Cardiac fibroblast (primary cell): ENCODE measurements at regions not wholly inside any gene's neighbourhood (a gene's known extent, or its start where the extent isn't known, plus 50 kb on each side); places are given as distances from the start of the nearest gene placed in this dataset.
A peak's percentile ranks its signal among the peaks of the same experiment; 100 is the strongest.

ENCODE experiments used
- DNase-seq, 2 donors: peaks; one replicate each; pipeline versions ENCODE4 v3.0.0 to v3.0.0-alpha.2; 2010; ENCODE audit warnings: low read depth in 2 of 2
- H3K4me3 ChIP-seq, 2 donors: replicated peaks in 1 of 2; 1 replicate in 1 of 2; 2 replicates in 1 of 2; pipeline ENCODE4 v1.5.1; 2011; ENCODE audit warnings: low read depth in 2 of 2, low read length in 2 of 2, mild to moderate bottlenecking in 2 of 2, moderate library complexity in 1 of 2
- TF ChIP-seq, protein P1 (sequence below): IDR thresholded peaks from one replicate; pipeline ENCODE4 v1.5.1; 2011; ENCODE audit warnings: low read depth, mild to moderate bottlenecking, low read length, inconsistent platforms

GRCh38 chr21:29228306-29228705, 70.4 kb upstream of the BACH1 start:
- no peak overlapping the region for H3K4me3 ChIP-seq
- TF ChIP-seq, protein P1, sequence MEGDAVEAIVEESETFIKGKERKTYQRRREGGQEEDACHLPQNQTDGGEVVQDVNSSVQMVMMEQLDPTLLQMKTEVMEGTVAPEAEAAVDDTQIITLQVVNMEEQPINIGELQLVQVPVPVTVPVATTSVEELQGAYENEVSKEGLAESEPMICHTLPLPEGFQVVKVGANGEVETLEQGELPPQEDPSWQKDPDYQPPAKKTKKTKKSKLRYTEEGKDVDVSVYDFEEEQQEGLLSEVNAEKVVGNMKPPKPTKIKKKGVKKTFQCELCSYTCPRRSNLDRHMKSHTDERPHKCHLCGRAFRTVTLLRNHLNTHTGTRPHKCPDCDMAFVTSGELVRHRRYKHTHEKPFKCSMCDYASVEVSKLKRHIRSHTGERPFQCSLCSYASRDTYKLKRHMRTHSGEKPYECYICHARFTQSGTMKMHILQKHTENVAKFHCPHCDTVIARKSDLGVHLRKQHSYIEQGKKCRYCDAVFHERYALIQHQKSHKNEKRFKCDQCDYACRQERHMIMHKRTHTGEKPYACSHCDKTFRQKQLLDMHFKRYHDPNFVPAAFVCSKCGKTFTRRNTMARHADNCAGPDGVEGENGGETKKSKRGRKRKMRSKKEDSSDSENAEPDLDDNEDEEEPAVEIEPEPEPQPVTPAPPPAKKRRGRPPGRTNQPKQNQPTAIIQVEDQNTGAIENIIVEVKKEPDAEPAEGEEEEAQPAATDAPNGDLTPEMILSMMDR = no peak
- DNase-seq = peak in 1 of 2 donors; percentile 17

- peak in 1 of 2 donors; percentile 29 for DNase-seq
- no peak overlapping the region for H3K4me3 ChIP-seq
- TF ChIP-seq, protein P1 = no peak
Observed at GRCh38 chr21:29230551-29231261, 68.0 kb upstream of the BACH1 start.

GRCh38 chr21:29231756-29232529, 66.8 kb upstream of the BACH1 start:
- TF ChIP-seq, protein P1 = no peak
- no peak for DNase-seq
- H3K4me3 ChIP-seq = no peak overlapping the region

DNA sequence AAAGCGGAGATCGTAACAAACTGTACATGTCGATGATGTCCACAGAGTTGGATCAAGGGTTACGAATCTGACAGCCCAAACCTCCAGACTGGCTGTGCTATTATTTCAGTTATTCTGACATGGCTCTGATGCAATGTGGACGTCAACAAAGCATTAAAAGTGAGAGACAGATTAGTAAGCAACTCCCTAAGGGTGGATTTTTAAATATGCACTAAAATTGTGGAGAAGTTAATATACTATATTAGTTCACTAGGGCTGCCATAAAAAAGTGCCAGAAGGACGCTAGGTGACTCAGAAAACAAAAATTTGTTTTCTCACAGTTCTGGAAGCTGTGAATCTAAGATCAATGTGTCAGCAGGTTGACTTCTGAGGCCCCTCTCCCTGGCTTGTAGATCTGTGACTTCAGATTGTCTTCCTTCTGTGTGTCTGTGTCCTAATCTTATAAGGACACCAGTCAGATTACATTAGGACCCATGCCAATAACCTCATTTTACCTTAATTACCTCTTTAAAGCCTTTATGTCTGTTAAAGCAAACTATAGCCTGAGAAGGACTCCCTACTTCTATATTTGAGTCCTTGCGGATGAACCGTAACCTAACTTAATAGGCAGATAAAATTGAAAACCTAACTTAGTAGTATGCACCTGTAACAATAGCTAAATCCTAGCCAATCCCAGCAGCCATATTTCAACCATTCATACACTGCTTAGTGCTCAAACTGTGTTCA, 66.0 kb upstream of the BACH1 start:
- DNase-seq = peak; percentile 56 to 70
- no peak overlapping the region for H3K4me3 ChIP-seq
- TF ChIP-seq, protein P1 = no peak

GRCh38 chr21:29233256-29233546, 65.5 kb upstream of the BACH1 start:
- TF ChIP-seq, protein P1 = no peak
- DNase-seq = no peak
- no peak overlapping the region for H3K4me3 ChIP-seq

DNA sequence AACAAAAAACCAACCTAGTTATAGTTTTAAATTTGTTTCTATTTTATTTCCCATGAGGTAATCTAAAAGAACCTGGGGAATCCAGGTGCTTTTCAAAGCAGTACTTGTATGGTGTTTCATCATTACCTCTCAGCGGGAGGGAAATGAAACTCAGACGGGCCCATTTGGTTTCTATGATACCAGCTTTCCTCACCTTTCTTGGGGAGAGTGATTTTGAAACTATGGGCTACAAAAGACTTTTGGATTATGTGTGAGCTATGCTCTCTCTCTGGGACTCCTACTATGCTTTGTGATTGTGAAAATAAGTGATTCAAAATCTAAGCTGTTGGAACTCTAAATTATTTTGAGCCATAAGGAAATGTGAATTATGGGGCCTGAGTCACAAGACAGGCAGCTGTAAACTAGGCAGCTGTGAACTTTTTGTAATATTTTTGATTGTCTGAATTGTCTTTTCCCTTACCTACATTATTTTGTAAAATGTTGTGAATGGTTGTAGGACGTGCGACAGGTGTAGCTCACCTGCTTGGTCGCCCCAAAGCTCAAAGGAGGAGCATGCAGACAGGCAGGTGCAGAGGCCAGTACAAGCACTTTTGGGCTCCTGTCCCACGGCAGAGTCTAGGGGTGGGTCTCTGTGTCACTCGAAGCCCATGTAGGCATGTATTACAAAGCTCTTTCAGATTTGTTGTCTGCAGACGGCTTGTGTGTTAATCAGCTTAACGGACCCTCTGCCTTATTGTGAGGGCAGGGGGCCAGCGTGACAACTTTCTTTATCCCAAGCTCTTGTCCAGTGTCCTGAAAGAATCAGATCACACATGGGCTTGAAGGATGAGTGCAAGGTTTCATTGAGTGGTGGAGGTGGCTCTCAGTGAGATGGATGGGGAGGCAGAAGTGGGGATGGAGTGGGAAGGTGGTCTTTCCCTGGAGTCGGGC, 64.8 kb upstream of the BACH1 start:
- no peak overlapping the region for H3K4me3 ChIP-seq
- no peak for DNase-seq
- TF ChIP-seq, protein P1 = no peak
